CD8-positive, alpha-beta memory T cell (primary cell): ENCODE measurements at regions not wholly inside any gene's neighbourhood (a gene's known extent, or its start where the extent isn't known, plus 50 kb on each side); places are given as distances from the start of the nearest gene placed in this dataset.

Experiments used
- CTCF ChIA-PET: fragments of 350-600 bp; sonication (Branson Sonifier 250); formaldehyde crosslinking; loops from one replicate; lab custom pipeline; 2021; ENCODE audit warnings: antibody characterized with exemption; lab: Charles Lee
- POLR2A ChIA-PET: fragments of 350-600 bp; sonication (Branson Sonifier 250); formaldehyde crosslinking; loops from one replicate; lab custom pipeline; 2021; ENCODE audit warnings: antibody characterized with exemption; lab: Charles Lee
- DNase-seq, 5 donors: peaks; one replicate each; pipeline versions ENCODE4 v3.0.0 to v3.0.0-alpha.2; 2020 to 2022; ENCODE audit warnings: mixed read lengths in 1 of 5
- H3K27ac ChIP-seq: one replicate; pipeline ENCODE4 v1.7.0; 2013; ENCODE audit warnings: low read depth, mild to moderate bottlenecking, low read length, moderate library complexity
- H3K27me3 ChIP-seq: 2 replicates; pipeline ENCODE4 v1.7.0; 2013; ENCODE audit warnings: low read length, mild to moderate bottlenecking; ENCODE audit not compliant: insufficient read depth, poor library complexity, severe bottlenecking
- H3K36me3 ChIP-seq: 2 replicates; pipeline ENCODE4 v1.7.0; 2013; ENCODE audit warnings: mild to moderate bottlenecking, low read length, moderate library complexity; ENCODE audit not compliant: insufficient read depth
- H3K4me1 ChIP-seq: 2 replicates; pipeline ENCODE4 v1.7.0; 2013; ENCODE audit warnings: mild to moderate bottlenecking, low read length, moderate library complexity; ENCODE audit not compliant: insufficient read depth
- H3K4me3 ChIP-seq: 2 replicates; pipeline ENCODE4 v1.7.0; 2013; ENCODE audit warnings: mild to moderate bottlenecking, low read length
- H3K9me3 ChIP-seq: 2 replicates; pipeline ENCODE4 v1.7.0; 2013; ENCODE audit warnings: mild to moderate bottlenecking, low read length
- H3K27ac Mint-ChIP-seq, 8 donors: one replicate each; pipeline ENCODE4 v1.8.0; 2020 to 2021; ENCODE audit warnings: mixed read lengths in 8 of 8, mild to moderate bottlenecking in 6 of 8, inconsistent platforms in 3 of 8, moderate library complexity in 3 of 8
- H3K27me3 Mint-ChIP-seq, 2 donors: one replicate each; pipeline ENCODE4 v1.8.0; 2020 to 2021; ENCODE audit warnings: mixed read lengths in 2 of 2, mild to moderate bottlenecking in 1 of 2, moderate library complexity in 1 of 2
- H3K36me3 Mint-ChIP-seq, 3 donors: one replicate each; pipeline ENCODE4 v1.8.0; 2020 to 2021; ENCODE audit warnings: mixed read lengths in 3 of 3, inconsistent platforms in 1 of 3, mild to moderate bottlenecking in 1 of 3
- H3K4me1 Mint-ChIP-seq, 3 donors: one replicate each; pipeline ENCODE4 v1.8.0; 2020 to 2021; ENCODE audit warnings: mixed read lengths in 3 of 3, inconsistent platforms in 1 of 3, mild to moderate bottlenecking in 1 of 3
- H3K4me3 Mint-ChIP-seq, 7 donors: one replicate each; pipeline ENCODE4 v1.8.0; 2020 to 2021; ENCODE audit warnings: mixed read lengths in 7 of 7, mild to moderate bottlenecking in 6 of 7, moderate library complexity in 4 of 7, inconsistent platforms in 2 of 7
- H3K9me3 Mint-ChIP-seq, 5 donors: one replicate each; pipeline ENCODE4 v1.8.0; 2020 to 2022; ENCODE audit warnings: mixed read lengths in 5 of 5, mild to moderate bottlenecking in 3 of 5, moderate library complexity in 2 of 5, inconsistent platforms in 1 of 5

DNA sequence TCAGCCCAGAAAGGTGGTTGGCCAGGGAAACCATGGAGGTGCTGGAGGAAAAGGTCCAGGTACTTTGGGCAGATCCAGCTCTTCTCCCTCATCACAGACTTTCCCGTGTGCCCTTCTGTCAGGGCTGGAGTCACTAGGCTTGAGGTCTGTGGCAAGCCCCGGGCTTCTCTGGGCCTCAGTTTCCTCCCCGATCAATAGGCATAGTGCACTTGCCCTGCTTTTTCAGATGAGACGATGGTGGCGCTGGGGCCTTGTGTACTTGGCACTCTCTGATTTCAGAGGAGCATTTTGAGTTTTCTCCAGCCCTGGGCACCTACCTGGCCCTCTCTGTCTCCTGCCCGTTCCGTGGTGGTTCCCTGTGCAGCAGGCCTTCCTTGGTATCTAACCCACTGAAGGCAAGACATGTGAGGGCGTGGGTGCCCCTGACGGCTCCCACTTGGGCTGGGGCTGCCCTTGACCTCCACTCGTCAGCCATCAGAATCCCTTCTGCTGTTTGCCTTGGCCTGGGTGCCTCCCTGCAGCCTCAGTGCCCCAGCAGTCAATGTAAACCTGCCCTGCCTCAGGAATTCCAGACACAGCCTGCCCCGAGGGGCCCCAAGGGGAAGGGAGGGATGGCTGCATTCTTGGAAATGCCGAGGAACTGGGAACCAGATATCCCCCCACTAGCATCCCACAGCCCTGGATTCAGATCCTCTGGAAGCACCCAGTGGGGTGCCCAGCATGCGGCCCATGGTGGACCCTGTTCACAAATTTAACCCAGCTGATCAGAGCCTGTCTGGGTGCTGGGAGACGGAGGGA, 66.3 kb upstream of the COL5A1 start:
- ChIA-PET POLR2A (no interaction called here), CTCF (no interaction called here)
- H3K36me3 Mint-ChIP-seq, result no peaks in the 10 kb centered on the region
- peaks cover 7% of the 10 kb centered on the region for H3K27me3 ChIP-seq
- no peak overlapping the region for H3K4me3 Mint-ChIP-seq
- H3K27ac Mint-ChIP-seq, result no peak overlapping the region
- H3K4me1 ChIP-seq, result no peaks in the 10 kb centered on the region
- no peak overlapping the region for H3K27ac ChIP-seq
- H3K9me3 Mint-ChIP-seq, result peaks cover 2 to 5% (median 3%) of the 10 kb centered on the region in 5 donors
- no peaks in the 10 kb centered on the region for H3K9me3 ChIP-seq
- DNase-seq, result peak in 1 of 5 donors; percentile 22
- H3K4me3 ChIP-seq, result no peak overlapping the region
- H3K4me1 Mint-ChIP-seq, result no peaks in the 10 kb centered on the region
- H3K27me3 Mint-ChIP-seq, result peaks cover 3 to 27% of the 10 kb centered on the region in 2 donors
- H3K36me3 ChIP-seq, result no peaks in the 10 kb centered on the region

DNA sequence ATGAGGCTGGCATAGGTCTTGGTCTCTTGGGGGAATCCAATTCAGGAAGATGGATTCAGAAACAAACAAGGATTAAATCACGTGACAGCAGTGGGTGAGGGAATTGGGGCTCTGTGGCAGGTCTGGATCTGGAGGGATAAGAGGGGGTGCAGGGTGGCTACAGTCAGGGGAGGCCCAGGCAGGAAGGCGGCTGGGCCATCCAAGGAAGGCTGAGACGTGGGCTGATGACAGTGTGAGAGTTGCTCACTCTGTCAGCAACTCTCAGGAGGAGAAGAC, 65.8 kb upstream of the COL5A1 start:
- peaks cover 0 to under 1% (median 0%) of the 10 kb centered on the region in 3 donors for H3K36me3 Mint-ChIP-seq
- Histone ChIP-seq H3K36me3 (no peaks in the 10 kb centered on the region), H3K4me1 (no peaks in the 10 kb centered on the region), H3K27ac (no peak overlapping the region), H3K9me3 (no peaks in the 10 kb centered on the region), H3K27me3 (peaks cover 7% of the 10 kb centered on the region), H3K4me3 (no peak overlapping the region)
- ChIA-PET CTCF (no interaction called here), POLR2A (no interaction called here)
- no peak for DNase-seq
- H3K27me3 Mint-ChIP-seq, result peaks cover 4 to 30% of the 10 kb centered on the region in 2 donors
- H3K9me3 Mint-ChIP-seq, result peaks cover 5 to 9% (median 6%) of the 10 kb centered on the region in 5 donors
- H3K4me1 Mint-ChIP-seq, result no peaks in the 10 kb centered on the region
- no peak overlapping the region for H3K4me3 Mint-ChIP-seq
- H3K27ac Mint-ChIP-seq, result no peak overlapping the region

DNA sequence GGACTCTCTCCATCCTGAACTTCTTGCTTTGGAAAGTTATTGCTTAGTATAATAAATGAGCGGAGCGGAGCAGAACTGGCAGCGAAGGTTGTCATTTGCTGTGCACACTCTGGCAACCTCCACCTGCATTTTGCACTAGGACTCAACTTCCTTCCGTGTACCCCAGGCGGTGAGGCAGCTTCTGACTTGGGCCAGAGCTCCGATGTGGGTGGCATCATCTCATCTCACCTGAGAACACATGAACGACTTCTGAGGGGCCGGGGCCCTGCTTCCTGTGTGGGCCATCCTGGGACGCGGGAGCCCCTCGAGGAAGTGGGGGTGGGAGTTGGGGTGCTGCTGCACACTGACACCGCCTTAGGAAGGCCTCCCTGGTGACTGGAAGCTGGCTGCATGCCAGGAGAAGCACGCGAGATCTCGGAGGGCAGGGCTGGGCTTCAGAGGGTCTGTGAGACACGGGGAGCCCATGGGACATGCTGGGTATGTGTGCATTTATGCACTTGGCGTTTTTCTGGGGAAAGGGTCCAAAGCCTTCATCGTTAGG, 56.5 kb upstream of the COL5A1 start:
- CTCF ChIA-PET, result no interaction called here
- no peak for DNase-seq
- Mint-ChIP-seq H3K27me3 (peaks cover 9 to 23% of the 10 kb centered on the region in 2 donors), H3K4me3 (no peak overlapping the region), H3K9me3 (peaks cover 4 to 12% (median 7%) of the 10 kb centered on the region in 5 donors), H3K36me3 (peaks cover 0 to 3% (median 0%) of the 10 kb centered on the region in 3 donors), H3K4me1 (no peaks in the 10 kb centered on the region), H3K27ac (no peak overlapping the region)
- POLR2A ChIA-PET, result no interaction called here
- Histone ChIP-seq H3K4me3 (no peak overlapping the region), H3K36me3 (no peaks in the 10 kb centered on the region), H3K9me3 (no peaks in the 10 kb centered on the region), H3K27ac (no peak overlapping the region), H3K4me1 (no peaks in the 10 kb centered on the region), H3K27me3 (no peaks in the 10 kb centered on the region)

DNA sequence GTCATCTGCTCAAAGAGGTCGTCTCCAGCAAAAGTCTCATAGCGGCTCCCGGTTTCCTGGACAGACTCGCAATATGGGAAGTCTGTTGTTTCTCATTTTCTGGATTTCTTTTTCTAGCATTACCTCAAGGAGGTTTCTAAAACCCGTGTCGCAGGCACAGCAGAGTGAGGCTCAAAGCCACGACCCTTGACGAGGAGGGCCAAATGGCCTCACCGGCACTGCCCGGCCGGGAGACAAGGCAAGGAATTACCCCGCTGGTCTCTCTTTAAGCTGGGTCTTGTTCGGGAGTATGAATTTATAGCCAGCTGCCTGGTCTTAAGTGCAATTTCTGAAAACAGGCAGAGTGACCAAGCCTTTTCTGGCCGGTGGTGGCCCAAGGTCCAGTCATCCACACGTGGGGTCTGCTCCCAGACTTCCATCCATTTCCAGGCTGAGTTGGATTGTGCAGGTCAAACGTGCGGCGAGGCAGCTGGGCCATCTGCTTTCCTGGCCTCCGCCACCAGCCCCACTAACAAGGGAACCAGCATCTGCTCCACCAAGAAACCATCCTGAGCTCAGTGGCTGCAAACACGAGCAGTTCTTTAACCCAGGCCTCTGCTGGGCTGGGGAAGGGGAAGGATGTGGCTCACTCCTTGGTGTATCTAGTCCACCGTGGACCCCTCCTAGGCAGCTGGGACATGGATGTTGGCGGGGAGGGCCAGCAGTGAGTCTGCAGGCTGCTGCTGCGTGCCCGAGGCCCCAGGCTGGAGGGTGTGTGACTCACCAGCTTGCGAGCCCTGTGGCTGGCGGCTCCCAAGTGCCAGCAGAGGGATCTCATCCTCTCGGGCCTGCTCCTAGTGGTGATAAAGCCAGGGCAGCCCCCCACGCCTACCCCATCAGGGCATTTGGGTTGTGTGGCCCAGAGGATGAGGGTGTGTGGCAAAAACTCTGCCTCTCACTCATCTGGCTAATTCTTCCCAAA, 55.6 kb upstream of the COL5A1 start:
- no peaks in the 10 kb centered on the region for H3K4me1 Mint-ChIP-seq
- H3K9me3 ChIP-seq, result no peaks in the 10 kb centered on the region
- H3K27me3 Mint-ChIP-seq, result peaks cover 13 to 24% of the 10 kb centered on the region in 2 donors
- H3K27ac Mint-ChIP-seq, result no peak overlapping the region
- peaks cover under 1 to 4% (median 2%) of the 10 kb centered on the region in 5 donors for H3K9me3 Mint-ChIP-seq
- H3K36me3 ChIP-seq, result no peaks in the 10 kb centered on the region
- no peak overlapping the region for H3K4me3 ChIP-seq
- H3K4me3 Mint-ChIP-seq, result no peak overlapping the region
- H3K36me3 Mint-ChIP-seq, result peaks cover 0 to under 1% (median 0%) of the 10 kb centered on the region in 3 donors
- no peak overlapping the region for H3K27ac ChIP-seq
- H3K27me3 ChIP-seq, result no peaks in the 10 kb centered on the region
- CTCF ChIA-PET, result no interaction called here
- DNase-seq, result no peak
- POLR2A ChIA-PET, result no interaction called here
- H3K4me1 ChIP-seq, result no peaks in the 10 kb centered on the region

DNA sequence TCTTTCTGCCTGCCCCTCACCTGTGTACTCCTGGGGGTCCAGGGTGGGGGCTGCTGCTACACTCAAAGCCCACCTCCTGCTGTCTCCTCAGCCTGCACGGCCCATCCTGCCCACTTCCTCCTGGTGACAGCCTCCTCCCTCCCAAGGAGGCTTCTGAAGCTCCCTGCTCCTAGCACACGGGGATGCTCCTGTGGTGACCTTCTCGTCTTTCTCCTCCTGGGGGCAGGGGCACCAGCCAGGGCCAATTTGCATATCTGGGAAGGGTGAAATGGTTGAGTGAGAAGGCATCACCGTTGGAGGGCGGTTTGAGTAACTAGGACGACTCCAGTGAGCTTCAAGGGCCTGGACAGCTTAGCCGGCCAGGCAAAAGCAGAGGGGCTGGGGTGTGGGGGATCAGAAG, 51.9 kb upstream of the COL5A1 start:
- H3K9me3 ChIP-seq, result no peaks in the 10 kb centered on the region
- no peaks in the 10 kb centered on the region for H3K36me3 Mint-ChIP-seq
- no peak overlapping the region for H3K4me3 Mint-ChIP-seq
- DNase-seq, result no peak
- H3K27ac Mint-ChIP-seq, result no peak overlapping the region
- POLR2A ChIA-PET, result no interaction called here
- H3K27ac ChIP-seq, result no peak overlapping the region
- CTCF ChIA-PET, result no interaction called here
- H3K4me1 ChIP-seq, result no peaks in the 10 kb centered on the region
- no peaks in the 10 kb centered on the region for H3K4me1 Mint-ChIP-seq
- no peaks in the 10 kb centered on the region for H3K27me3 ChIP-seq
- peaks cover 0 to 2% (median 0%) of the 10 kb centered on the region in 5 donors for H3K9me3 Mint-ChIP-seq
- peaks cover 12 to 31% of the 10 kb centered on the region in 2 donors for H3K27me3 Mint-ChIP-seq
- H3K4me3 ChIP-seq, result no peak overlapping the region
- H3K36me3 ChIP-seq, result no peaks in the 10 kb centered on the region

DNA sequence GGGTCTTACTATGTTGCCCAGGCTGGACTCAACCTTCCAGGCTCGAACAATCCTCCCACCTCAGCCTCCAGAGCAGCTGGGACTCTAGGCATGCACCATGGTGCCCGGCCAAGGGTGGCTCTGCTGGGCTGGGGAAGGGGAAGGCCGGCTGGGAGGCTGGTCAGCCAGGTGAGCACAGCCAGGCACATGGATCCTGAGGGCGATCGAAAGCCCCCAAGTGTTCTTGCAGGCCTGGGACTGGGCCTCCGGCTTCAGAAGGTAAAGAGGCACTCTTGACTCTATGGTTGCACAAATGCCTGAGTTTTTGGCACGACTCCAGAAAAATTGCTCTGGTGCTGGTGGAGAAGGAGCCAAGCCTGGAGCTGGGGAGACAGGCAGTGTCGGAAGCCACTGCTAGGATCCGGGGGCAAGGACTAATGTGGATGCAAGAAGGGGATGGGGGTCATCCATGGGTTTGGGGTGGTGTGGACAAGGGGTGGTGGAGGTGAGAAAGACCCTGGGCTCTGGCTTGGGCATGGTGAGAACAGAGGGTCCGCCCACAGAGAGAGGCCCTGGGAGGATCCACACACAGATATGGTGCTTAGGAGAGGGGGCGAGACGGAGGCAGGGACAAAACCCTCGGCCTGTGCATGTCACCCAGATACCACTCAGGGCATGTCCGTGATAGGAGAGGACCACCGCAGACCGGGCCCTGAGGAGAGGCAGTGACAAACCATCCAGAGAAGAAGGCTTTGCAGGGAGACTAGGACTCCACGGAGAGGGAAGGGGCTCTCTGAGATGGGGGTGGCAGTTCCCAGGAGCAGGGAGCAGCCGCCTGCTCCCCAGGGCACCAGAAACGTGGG, 51.1 kb upstream of the COL5A1 start:
- H3K9me3 ChIP-seq, result no peaks in the 10 kb centered on the region
- peaks cover 12 to 26% of the 10 kb centered on the region in 2 donors for H3K27me3 Mint-ChIP-seq
- H3K27me3 ChIP-seq, result no peaks in the 10 kb centered on the region
- POLR2A ChIA-PET, result no interaction called here
- no peak for DNase-seq
- no peak overlapping the region for H3K27ac ChIP-seq
- no peaks in the 10 kb centered on the region for H3K36me3 Mint-ChIP-seq
- H3K27ac Mint-ChIP-seq, result no peak overlapping the region
- no peaks in the 10 kb centered on the region for H3K4me1 Mint-ChIP-seq
- CTCF ChIA-PET, result no interaction called here
- H3K4me1 ChIP-seq, result no peaks in the 10 kb centered on the region
- no peak overlapping the region for H3K4me3 Mint-ChIP-seq
- H3K36me3 ChIP-seq, result no peaks in the 10 kb centered on the region
- H3K9me3 Mint-ChIP-seq, result peaks cover 0 to 2% (median 0%) of the 10 kb centered on the region in 5 donors
- H3K4me3 ChIP-seq, result no peak overlapping the region

DNA sequence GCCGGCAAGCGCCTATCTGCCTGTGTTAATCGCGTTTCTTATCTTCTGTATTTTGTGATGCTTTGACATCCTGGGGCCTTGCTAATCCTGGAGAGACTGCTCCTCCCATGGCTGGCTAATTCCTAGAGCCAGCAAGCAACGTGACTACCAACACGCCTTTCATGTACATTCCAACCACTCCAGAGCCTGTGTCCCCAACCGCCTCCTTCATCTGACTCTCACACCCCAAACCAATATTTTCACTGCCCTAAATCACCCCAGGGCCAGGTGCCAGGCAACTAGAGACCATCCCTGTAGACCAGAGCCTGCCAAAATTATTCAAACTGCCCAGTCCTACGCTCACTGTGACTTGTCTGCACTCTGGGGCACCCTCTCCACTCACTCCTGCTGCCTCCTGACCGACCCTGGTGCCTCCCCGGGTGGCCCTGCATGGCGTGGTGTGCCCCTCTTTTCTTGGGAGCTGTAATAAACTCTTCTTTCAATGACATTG, 50.5 kb upstream of the COL5A1 start:
- POLR2A ChIA-PET, result no interaction called here
- no peaks in the 10 kb centered on the region for H3K4me1 Mint-ChIP-seq
- no peak overlapping the region for H3K27ac Mint-ChIP-seq

More for the DNA sequence above, 50.5 kb upstream of the COL5A1 start:
- CTCF ChIA-PET, result no interaction called here
- Mint-ChIP-seq H3K9me3 (peaks cover 0 to 2% (median 0%) of the 10 kb centered on the region in 5 donors), H3K27me3 (peaks cover 12 to 24% of the 10 kb centered on the region in 2 donors), H3K4me3 (no peak overlapping the region), H3K36me3 (no peaks in the 10 kb centered on the region)
- Histone ChIP-seq H3K9me3 (no peaks in the 10 kb centered on the region), H3K4me3 (no peak overlapping the region), H3K36me3 (no peaks in the 10 kb centered on the region), H3K27me3 (no peaks in the 10 kb centered on the region), H3K27ac (no peak overlapping the region), H3K4me1 (no peaks in the 10 kb centered on the region)
- DNase-seq, result no peak
